HT-29 (cell line): ENCODE measurements at regions not wholly inside any gene's neighbourhood (a gene's known extent, or its start where the extent isn't known, plus 50 kb on each side); places are given as distances from the start of the nearest gene placed in this dataset. TPM values are rescaled to one million over a fixed set of nuclear protein-coding genes. Genes with fewer than 3 reads are reported as not detected.

Experiments used
- small RNA-seq: library from RNA; depleted of rRNA; stranded (forward); fragments of <200 nt; gene quantifications from one replicate; pipeline ENCODE3, GENCODE V24; 2014

Small RNA genes lying in the stretch of these regions (small RNA-seq; reads per million reads assigned to genes)
- gene MIR1587 (not detected), gene MIR3937 (not detected), gene RN7SL732P (not detected), gene RNU6-591P (not detected)
